ELR (cell line): ENCODE measurements at regions not wholly inside any gene's neighbourhood (a gene's known extent, or its start where the extent isn't known, plus 50 kb on each side); places are given as distances from the start of the nearest gene placed in this dataset.
"Not testable (repeated sequence)": the region's sequence is repeated elsewhere in the genome, so short reads cannot be mapped to it uniquely, and the experiment has no call there.

Experiments used
- DNase-seq: peaks from one replicate; pipeline ENCODE4 v3.0.0-alpha.2; 2015; ENCODE audit warnings: low read depth

GRCh38 chr2:129548880-129549279, 430.6 kb upstream of the RAB6C start:
- no peak for DNase-seq

DNA sequence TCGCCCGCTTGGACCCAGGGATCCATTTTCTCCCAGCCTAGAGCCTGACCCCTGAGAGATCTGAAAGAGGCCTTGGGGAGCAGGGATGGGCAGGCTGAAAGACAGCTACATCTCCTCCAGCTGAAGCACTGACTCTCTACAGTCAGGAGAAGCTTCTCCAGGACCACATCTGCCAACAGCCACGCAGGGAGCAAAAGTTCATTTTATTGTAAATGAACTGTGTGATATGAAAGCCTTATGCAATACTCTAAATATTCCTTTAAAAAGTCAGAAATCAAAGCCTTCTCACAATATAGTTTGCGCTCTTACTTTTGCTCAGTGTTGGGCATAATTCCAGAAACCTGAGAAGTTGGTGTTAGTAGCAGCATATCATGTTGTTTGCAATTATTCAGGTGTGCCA, 428.9 kb upstream of the RAB6C start:
- DNase-seq = no peak

- no peak for DNase-seq
Observed at GRCh38 chr2:129554373-129554772, 425.1 kb upstream of the RAB6C start.

DNA sequence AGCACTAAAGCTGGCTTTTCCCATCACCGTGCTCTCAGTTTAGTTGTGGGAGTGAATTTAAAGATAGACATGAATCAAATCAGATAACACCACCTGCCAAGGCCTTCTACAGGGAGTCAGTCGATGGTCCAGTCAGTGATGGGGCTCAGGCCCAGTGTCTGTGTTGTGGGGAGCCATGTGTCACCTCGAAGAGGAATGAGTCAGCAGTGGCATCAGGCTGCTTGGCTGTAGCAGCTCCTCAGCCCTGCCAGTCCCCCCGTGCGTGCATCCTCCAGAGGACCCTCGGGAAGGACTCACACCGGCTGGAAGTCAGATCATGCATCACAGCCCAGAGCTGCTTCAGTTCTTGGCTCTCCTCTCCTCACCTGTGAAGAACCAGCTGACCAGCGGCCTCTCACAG, 420.4 kb upstream of the RAB6C start:
- DNase-seq = no peak

- DNase-seq = no peak
Observed at GRCh38 chr2:129565551-129566109, 413.8 kb upstream of the RAB6C start.

- DNase-seq = not testable (repeated sequence)
Observed at GRCh38 chr2:129570812-129571211, 408.7 kb upstream of the RAB6C start.

DNA sequence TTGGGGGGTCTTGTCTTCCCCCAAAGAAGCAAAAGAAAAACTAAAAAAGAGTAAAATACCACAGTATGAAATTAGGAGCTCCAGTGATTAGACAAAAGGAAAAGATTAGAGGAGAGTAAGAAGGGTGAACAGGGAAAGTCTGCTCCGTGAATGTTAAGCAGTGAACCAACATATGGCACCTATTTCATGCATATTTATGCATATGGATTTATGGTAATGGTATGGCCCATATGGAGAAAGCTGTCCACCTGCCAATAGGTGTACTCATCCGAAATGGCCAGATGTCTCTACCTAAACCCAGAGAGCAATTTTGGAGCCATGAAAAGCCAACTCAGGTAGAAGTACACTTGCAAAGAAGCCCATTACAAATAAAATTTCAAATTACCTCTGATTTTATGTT, 404.0 kb upstream of the RAB6C start:
- DNase-seq = no peak

DNA sequence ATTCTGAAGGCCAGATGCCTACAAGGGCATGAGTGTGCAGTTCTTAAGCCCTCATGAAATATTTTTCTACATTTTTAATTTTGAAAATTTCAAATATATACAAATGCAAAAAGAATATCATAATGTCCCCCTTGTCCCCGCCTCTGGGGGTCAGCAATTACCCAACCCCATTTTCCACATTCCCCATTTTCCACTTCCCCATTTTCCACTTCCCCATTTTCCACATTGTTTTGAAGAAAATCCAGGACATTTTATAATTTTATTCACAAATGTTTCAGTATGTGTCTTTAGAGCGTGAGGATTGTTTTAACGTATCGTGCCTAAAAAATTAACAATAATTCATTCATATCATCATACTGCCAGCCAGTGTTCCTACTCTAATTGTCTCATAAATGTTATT, 403.6 kb upstream of the RAB6C start:
- no peak for DNase-seq

DNA sequence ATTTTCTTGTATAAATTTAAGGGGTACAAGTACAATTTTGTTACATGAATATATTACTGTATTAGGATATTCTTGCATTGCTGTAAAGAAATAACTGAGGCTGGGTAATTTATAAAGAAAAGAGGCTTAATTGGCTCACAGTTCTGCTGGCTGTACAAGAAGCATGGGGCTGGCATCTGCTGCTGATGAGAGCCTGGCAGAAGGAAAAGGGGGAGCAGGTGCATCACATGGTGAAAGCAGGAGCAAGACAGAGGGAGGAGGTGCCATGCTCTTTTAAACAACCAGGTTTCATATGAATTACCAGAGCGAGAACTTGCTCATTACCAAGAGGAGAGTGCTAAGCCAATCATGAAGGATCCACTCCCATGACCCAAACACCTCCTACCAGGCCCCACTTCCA, 399.5 kb upstream of the RAB6C start:
- DNase-seq = no peak

DNA sequence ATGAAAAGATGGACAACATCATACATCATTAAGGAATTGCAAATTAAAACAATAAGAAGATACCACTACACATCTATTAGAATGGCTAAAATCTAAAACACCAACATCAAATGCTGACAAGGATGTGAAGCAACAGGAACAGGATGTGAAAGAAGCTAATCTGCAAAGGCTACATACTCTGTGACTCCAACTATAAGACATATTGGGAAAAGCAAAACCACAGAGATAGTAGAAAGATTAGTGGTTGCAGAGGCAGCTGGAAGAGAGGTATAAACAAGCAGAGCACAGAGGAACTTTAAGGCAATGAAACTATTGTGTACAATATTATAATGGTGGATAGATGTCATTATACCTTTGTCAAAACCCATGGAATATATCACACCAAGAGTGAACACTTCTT, 393.7 kb upstream of the RAB6C start:
- DNase-seq = no peak

- DNase-seq = no peak
Observed at GRCh38 chr2:129587426-129588064, 391.9 kb upstream of the RAB6C start.

- no peak for DNase-seq
Observed at GRCh38 chr2:129604560-129604959, 374.9 kb upstream of the RAB6C start.

DNA sequence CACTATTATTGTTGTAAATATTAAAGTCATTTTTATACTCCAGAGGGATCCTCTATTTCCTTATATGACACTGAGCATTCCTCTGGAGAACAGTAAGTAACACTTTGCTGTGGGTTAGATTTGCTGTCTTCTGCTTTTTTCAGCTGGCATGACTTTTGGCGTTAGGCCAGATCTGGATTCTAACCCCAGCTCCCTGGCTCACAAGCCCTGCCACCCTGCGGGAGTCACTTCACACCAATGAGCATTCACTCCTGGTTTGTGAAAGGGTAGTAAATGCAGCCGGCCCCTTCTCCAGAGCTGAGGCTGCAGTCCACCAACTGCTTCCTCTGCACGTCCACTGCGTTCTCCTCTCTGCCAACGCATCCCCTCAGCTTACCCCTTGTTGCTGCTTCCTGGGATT, 373.8 kb upstream of the RAB6C start:
- DNase-seq = no peak

DNA sequence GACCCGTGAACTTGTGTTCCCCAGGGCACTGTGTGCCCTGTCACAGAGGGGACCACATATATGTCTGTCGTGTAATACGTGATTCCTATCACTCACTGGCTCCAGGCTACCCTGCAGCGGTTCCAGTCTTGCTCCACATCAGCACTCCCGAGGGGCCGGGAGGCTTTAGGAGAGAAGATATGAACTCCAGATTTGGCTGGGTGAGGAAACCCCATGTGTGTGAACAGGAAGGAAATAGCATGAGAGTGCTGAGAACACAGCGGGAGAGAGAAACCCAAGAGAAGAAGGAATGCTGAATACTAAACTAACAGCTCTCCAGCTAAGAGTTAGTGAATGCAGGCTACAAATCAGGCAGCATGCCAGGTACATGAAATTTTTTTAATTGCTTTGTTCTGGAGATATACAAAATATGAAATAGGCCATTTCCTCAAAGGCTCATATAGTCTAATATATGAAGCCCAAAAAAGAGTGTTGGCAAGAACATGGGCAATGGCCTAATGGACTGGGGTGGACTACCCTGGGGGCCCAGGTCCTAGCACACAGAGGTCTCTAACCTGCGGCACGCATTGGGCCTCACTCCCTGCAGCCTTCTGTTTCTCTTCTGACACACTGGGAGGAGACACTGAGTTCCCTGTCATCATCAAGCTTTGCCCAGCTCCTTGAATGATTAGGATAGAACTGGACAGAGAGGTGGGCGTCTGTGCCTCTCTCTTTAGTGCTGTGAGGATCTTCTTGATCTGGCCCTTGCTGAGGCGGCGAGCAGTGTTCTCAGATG, 372.8 kb upstream of the RAB6C start:
- no peak for DNase-seq

DNA sequence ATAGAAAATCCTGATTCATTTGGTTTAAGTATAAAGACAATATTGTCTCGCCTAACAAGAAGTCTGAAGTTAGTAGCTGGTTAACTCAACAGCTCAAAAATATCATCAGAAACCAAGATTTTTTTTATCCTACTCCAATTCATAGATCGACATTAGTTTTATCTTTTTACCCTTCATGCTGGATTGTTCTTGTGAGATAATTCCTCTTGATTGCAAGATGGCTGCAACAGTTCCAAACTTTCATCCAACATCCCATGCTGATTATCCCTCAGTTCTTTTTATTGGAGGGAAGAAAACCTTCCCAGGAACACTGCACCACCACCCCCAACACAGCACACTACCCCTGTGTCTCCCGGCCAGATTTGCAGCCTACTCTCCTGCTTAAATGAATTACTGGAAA, 370.2 kb upstream of the RAB6C start:
- DNase-seq = no peak

DNA sequence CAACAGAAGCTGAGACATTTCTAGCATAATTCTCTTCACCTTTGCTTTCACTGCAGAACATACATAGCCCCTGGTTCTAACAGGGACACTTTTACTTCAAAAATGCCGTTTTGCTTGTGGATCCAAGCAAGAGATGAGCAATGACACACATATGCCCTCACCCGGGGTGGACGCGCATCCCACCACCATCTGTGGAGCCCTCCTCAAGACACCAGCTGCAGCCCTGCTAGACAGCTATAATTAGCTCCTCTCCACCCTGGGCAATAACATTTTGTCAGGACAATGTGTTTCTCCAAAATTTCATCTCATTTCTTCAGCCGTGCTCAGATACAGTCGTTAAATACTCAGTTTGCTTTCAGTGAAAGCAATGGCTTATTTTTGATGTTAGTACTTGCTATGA, 368.7 kb upstream of the RAB6C start:
- no peak for DNase-seq

DNA sequence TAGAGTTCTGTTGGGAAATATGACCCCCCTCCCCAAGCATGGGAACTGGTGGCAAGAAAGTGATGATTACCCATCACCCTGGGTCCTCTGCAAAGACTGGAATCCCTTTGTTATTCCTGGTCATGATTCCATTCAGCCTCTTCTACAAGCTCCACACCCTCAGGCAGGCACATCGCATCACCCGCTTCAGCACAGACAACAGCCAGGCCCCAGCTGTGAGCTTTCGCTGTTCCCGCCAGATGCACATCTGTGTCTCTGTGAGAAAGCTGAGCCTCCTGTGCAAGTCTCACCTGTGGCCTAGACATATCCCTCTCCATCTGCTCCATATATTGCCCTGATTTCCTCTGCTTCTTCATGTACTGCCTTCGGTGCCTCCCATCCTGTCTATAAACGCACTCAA, 368.0 kb upstream of the RAB6C start:
- DNase-seq = no peak

GRCh38 chr2:129619471-129619870, 360.0 kb upstream of the RAB6C start:
- DNase-seq = no peak

- DNase-seq = no peak
Observed at GRCh38 chr2:129620411-129620810, 359.1 kb upstream of the RAB6C start.

GRCh38 chr2:129623783-129624182, 355.7 kb upstream of the RAB6C start:
- DNase-seq = no peak

GRCh38 chr2:129627437-129627836, 352.0 kb upstream of the RAB6C start:
- DNase-seq = no peak

DNA sequence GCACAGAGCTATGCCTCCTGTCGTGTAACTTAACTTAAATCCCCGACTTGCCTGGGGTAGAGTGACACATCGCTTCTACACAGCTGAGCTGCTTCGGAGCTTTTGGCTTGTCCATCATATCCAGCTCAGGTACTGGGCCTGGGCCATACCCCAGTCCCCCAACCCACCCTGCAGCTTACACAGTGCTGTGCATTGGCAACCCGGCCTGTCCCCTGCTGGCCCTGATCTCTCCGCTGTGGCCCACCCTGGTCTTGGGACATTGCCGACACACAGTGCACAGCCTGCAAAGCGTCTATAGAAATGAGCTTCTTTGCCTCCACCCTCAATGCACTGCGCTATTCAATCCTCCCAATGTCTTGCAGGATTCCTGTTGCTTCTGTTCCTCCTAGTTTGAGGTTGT, 342.8 kb upstream of the RAB6C start:
- no peak for DNase-seq

- DNase-seq = no peak
Observed at GRCh38 chr2:129641371-129641770, 338.1 kb upstream of the RAB6C start.
